Central memory CD8-positive, alpha-beta T cell (primary cell): ENCODE measurements at regions not wholly inside any gene's neighbourhood (a gene's known extent, or its start where the extent isn't known, plus 50 kb on each side); places are given as distances from the start of the nearest gene placed in this dataset.

Experiments
- ATAC-seq: fragments of 150-1000 bp; cut with Tn5 transposase; replicated peaks from 2 replicates; pipeline ENCODE4 v1.10.0; 2022; ENCODE audit warnings: mild to moderate bottlenecking, moderate FRiP score, moderate number of reproducible peaks; ENCODE audit not compliant: poor library complexity, severe bottlenecking; ENCODE audit errors: extremely low read depth
- DNase-seq, 2 donors: peaks; one replicate each; pipeline ENCODE4 v3.0.0; 2021; ENCODE audit warnings: low spot score in 2 of 2
- H3K27ac Mint-ChIP-seq: one replicate; pipeline ENCODE4 v1.8.0; 2022; ENCODE audit warnings: low read depth, mild to moderate bottlenecking, moderate library complexity, mixed read lengths
- H3K27me3 Mint-ChIP-seq: one replicate; pipeline ENCODE4 v1.8.0; 2022; ENCODE audit warnings: mixed read lengths
- H3K36me3 Mint-ChIP-seq: one replicate; pipeline ENCODE4 v1.8.0; 2022; ENCODE audit warnings: mild to moderate bottlenecking, moderate library complexity, mixed read lengths; ENCODE audit not compliant: insufficient read depth
- H3K4me1 Mint-ChIP-seq: one replicate; pipeline ENCODE4 v1.8.0; 2022; ENCODE audit warnings: mixed read lengths
- H3K4me3 Mint-ChIP-seq: one replicate; pipeline ENCODE4 v1.8.0; 2022; ENCODE audit warnings: mild to moderate bottlenecking, moderate library complexity, mixed read lengths
- H3K9me3 Mint-ChIP-seq: one replicate; pipeline ENCODE4 v1.8.0; 2022; ENCODE audit warnings: mixed read lengths

- Mint-ChIP-seq H3K9me3 (peaks cover 13% of the 10 kb centered on the region), H3K27ac (no peak overlapping the region), H3K27me3 (no peaks in the 10 kb centered on the region), H3K4me3 (no peak overlapping the region), H3K4me1 (no peaks in the 10 kb centered on the region), H3K36me3 (no peaks in the 10 kb centered on the region)
- ATAC-seq (no peak), DNase-seq (no peak)
Observed at GRCh38 chr10:2456834-2457233, 610.5 kb upstream of the PFKP start.

GRCh38 chr10:2445370-2445769 lies 622.0 kb upstream of the PFKP start:
- Mint-ChIP-seq H3K27me3 (no peaks in the 10 kb centered on the region), H3K9me3 (no peaks in the 10 kb centered on the region), H3K4me3 (no peak overlapping the region), H3K4me1 (no peaks in the 10 kb centered on the region), H3K27ac (no peak overlapping the region), H3K36me3 (no peaks in the 10 kb centered on the region)
- no peak for DNase-seq
- no peak for ATAC-seq

- Mint-ChIP-seq H3K4me3 (no peak overlapping the region), H3K9me3 (no peaks in the 10 kb centered on the region), H3K36me3 (no peaks in the 10 kb centered on the region), H3K27ac (no peak overlapping the region), H3K4me1 (no peaks in the 10 kb centered on the region), H3K27me3 (no peaks in the 10 kb centered on the region)
- ATAC-seq (no peak), DNase-seq (no peak)
Observed at GRCh38 chr10:2439983-2440382, 627.4 kb upstream of the PFKP start.

GRCh38 chr10:2439000-2439399 lies 628.3 kb upstream of the PFKP start:
- DNase-seq = no peak
- Mint-ChIP-seq H3K36me3 (no peaks in the 10 kb centered on the region), H3K27ac (no peak overlapping the region)

GRCh38 chr10:2438248-2438939 lies 629.0 kb upstream of the PFKP start:
- Mint-ChIP-seq H3K4me1 (no peaks in the 10 kb centered on the region), H3K9me3 (no peaks in the 10 kb centered on the region), H3K36me3 (no peaks in the 10 kb centered on the region), H3K27ac (no peak overlapping the region), H3K4me3 (no peak overlapping the region), H3K27me3 (no peaks in the 10 kb centered on the region)
- DNase-seq (no peak), ATAC-seq (no peak)

More at GRCh38 chr10:2439000-2439399, 628.3 kb upstream of the PFKP start:
- H3K9me3 Mint-ChIP-seq = no peaks in the 10 kb centered on the region
- no peak for ATAC-seq
- no peak overlapping the region for H3K4me3 Mint-ChIP-seq
- no peaks in the 10 kb centered on the region for H3K4me1 Mint-ChIP-seq
- H3K27me3 Mint-ChIP-seq = no peaks in the 10 kb centered on the region

GRCh38 chr10:2436933-2437332 lies 630.4 kb upstream of the PFKP start:
- ATAC-seq (no peak), DNase-seq (no peak)
- no peak overlapping the region for H3K27ac Mint-ChIP-seq
- no peaks in the 10 kb centered on the region for H3K36me3 Mint-ChIP-seq
- H3K4me1 Mint-ChIP-seq = no peaks in the 10 kb centered on the region
- no peaks in the 10 kb centered on the region for H3K9me3 Mint-ChIP-seq
- no peak overlapping the region for H3K4me3 Mint-ChIP-seq
- H3K27me3 Mint-ChIP-seq = no peaks in the 10 kb centered on the region

GRCh38 chr10:2431961-2432360 lies 635.4 kb upstream of the PFKP start:
- no peak for DNase-seq
- Mint-ChIP-seq H3K27ac (no peak overlapping the region), H3K4me3 (no peak overlapping the region)

GRCh38 chr10:2427412-2427811 lies 639.9 kb upstream of the PFKP start:
- H3K27me3 Mint-ChIP-seq = no peaks in the 10 kb centered on the region
- H3K4me3 Mint-ChIP-seq = no peak overlapping the region
- H3K36me3 Mint-ChIP-seq = no peaks in the 10 kb centered on the region
- DNase-seq = no peak
- peaks cover 6% of the 10 kb centered on the region for H3K9me3 Mint-ChIP-seq
- no peak for ATAC-seq
- no peak overlapping the region for H3K27ac Mint-ChIP-seq
- H3K4me1 Mint-ChIP-seq = no peaks in the 10 kb centered on the region

More at GRCh38 chr10:2431961-2432360, 635.4 kb upstream of the PFKP start:
- Mint-ChIP-seq H3K4me1 (no peaks in the 10 kb centered on the region), H3K9me3 (peaks cover 2% of the 10 kb centered on the region), H3K36me3 (no peaks in the 10 kb centered on the region), H3K27me3 (no peaks in the 10 kb centered on the region)
- no peak for ATAC-seq

GRCh38 chr10:2425320-2425719 lies 642.0 kb upstream of the PFKP start:
- Mint-ChIP-seq H3K27ac (no peak overlapping the region), H3K36me3 (no peaks in the 10 kb centered on the region), H3K9me3 (peaks cover 6% of the 10 kb centered on the region), H3K27me3 (no peaks in the 10 kb centered on the region), H3K4me3 (no peak overlapping the region), H3K4me1 (no peaks in the 10 kb centered on the region)
- DNase-seq (no peak), ATAC-seq (no peak)

- ATAC-seq (no peak), DNase-seq (no peak)
- Mint-ChIP-seq H3K27me3 (no peaks in the 10 kb centered on the region), H3K27ac (no peak overlapping the region), H3K9me3 (peaks cover 6% of the 10 kb centered on the region), H3K4me1 (no peaks in the 10 kb centered on the region), H3K36me3 (no peaks in the 10 kb centered on the region), H3K4me3 (no peak overlapping the region)
Observed at GRCh38 chr10:2414562-2414961, 652.8 kb upstream of the PFKP start.

- H3K36me3 Mint-ChIP-seq = no peaks in the 10 kb centered on the region
- no peak for DNase-seq
- peaks cover 6% of the 10 kb centered on the region for H3K9me3 Mint-ChIP-seq
- H3K27ac Mint-ChIP-seq = no peak overlapping the region
- H3K4me3 Mint-ChIP-seq = no peak overlapping the region
- H3K27me3 Mint-ChIP-seq = no peaks in the 10 kb centered on the region
- H3K4me1 Mint-ChIP-seq = no peaks in the 10 kb centered on the region
- ATAC-seq = no peak
Observed at GRCh38 chr10:2414039-2414438, 653.3 kb upstream of the PFKP start.

- DNase-seq (no peak), ATAC-seq (no peak)
- H3K9me3 Mint-ChIP-seq = peaks cover 10% of the 10 kb centered on the region
- H3K4me3 Mint-ChIP-seq = no peak overlapping the region
- H3K27ac Mint-ChIP-seq = no peak overlapping the region
- no peaks in the 10 kb centered on the region for H3K27me3 Mint-ChIP-seq
- no peaks in the 10 kb centered on the region for H3K4me1 Mint-ChIP-seq
- H3K36me3 Mint-ChIP-seq = no peaks in the 10 kb centered on the region
Observed at GRCh38 chr10:2410049-2410448, 657.3 kb upstream of the PFKP start.

GRCh38 chr10:2401459-2401858 lies 664.1 kb upstream of the ADARB2 start:
- no peak overlapping the region for H3K4me3 Mint-ChIP-seq
- no peaks in the 10 kb centered on the region for H3K4me1 Mint-ChIP-seq
- no peak for ATAC-seq
- no peak for DNase-seq
- H3K9me3 Mint-ChIP-seq = peaks cover 7% of the 10 kb centered on the region
- H3K36me3 Mint-ChIP-seq = no peaks in the 10 kb centered on the region
- peaks cover 18% of the 10 kb centered on the region for H3K27me3 Mint-ChIP-seq
- no peak overlapping the region for H3K27ac Mint-ChIP-seq
